ENCODE measurements at regions not wholly inside any gene's neighbourhood (a gene's known extent, or its start where the extent isn't known, plus 50 kb on each side); places are given as distances from the start of the nearest gene placed in this dataset.

GRCh38 chr3:65030847-65031463 lies 343.2 kb upstream of the ADAMTS9 start:
- no peak overlapping the region for H3K27ac ChIP-seq (ENCODE audit: low read length)

GRCh38 chr3:65030014-65030627 lies 342.3 kb upstream of the ADAMTS9 start:
- Histone ChIP-seq H3K27me3 (ENCODE audit: control insufficient read depth, insufficient read depth, low read length) (no peaks in the 10 kb centered on the region), H3K36me3 (ENCODE audit: control insufficient read depth, low read depth, low read length) (no peaks in the 10 kb centered on the region), H3K9me3 (ENCODE audit: control insufficient read depth, low read depth, low read length) (no peaks in the 10 kb centered on the region), H3K4me3 (ENCODE audit: low read length) (no peak overlapping the region), H3K4me1 (ENCODE audit: control insufficient read depth, low read depth, low read length) (peaks cover 9% of the 10 kb centered on the region), H3K27ac (ENCODE audit: low read length) (no peak overlapping the region), H3K9ac (ENCODE audit: low read length) (no peak overlapping the region)

More at GRCh38 chr3:65030847-65031463, 343.2 kb upstream of the ADAMTS9 start:
- H3K36me3 ChIP-seq (ENCODE audit: control insufficient read depth, low read depth, low read length): no peaks in the 10 kb centered on the region
- no peak overlapping the region for H3K9ac ChIP-seq (ENCODE audit: low read length)
- H3K27me3 ChIP-seq (ENCODE audit: control insufficient read depth, insufficient read depth, low read length): no peaks in the 10 kb centered on the region
- no peaks in the 10 kb centered on the region for H3K9me3 ChIP-seq (ENCODE audit: control insufficient read depth, low read depth, low read length)
- peaks cover 9% of the 10 kb centered on the region for H3K4me1 ChIP-seq (ENCODE audit: control insufficient read depth, low read depth, low read length)
- H3K4me3 ChIP-seq (ENCODE audit: low read length): no peak overlapping the region

- Histone ChIP-seq H3K4me1 (ENCODE audit: control insufficient read depth, low read depth, low read length) (peaks cover 9% of the 10 kb centered on the region), H3K4me3 (ENCODE audit: low read length) (no peak overlapping the region), H3K9me3 (ENCODE audit: control insufficient read depth, low read depth, low read length) (no peaks in the 10 kb centered on the region), H3K27me3 (ENCODE audit: control insufficient read depth, insufficient read depth, low read length) (no peaks in the 10 kb centered on the region), H3K36me3 (ENCODE audit: control insufficient read depth, low read depth, low read length) (no peaks in the 10 kb centered on the region), H3K9ac (ENCODE audit: low read length) (no peak overlapping the region), H3K27ac (ENCODE audit: low read length) (no peak overlapping the region)
Observed at GRCh38 chr3:65029130-65029529, 341.3 kb upstream of the ADAMTS9 start.

GRCh38 chr3:65028024-65028423 lies 340.2 kb upstream of the ADAMTS9 start:
- H3K27ac ChIP-seq (ENCODE audit: low read length): no peak overlapping the region

GRCh38 chr3:65027335-65027734 lies 339.5 kb upstream of the ADAMTS9 start:
- Histone ChIP-seq H3K9me3 (ENCODE audit: control insufficient read depth, low read depth, low read length) (no peaks in the 10 kb centered on the region), H3K36me3 (ENCODE audit: control insufficient read depth, low read depth, low read length) (no peaks in the 10 kb centered on the region), H3K4me1 (ENCODE audit: control insufficient read depth, low read depth, low read length) (peaks cover 9% of the 10 kb centered on the region), H3K27ac (ENCODE audit: low read length) (no peak overlapping the region), H3K4me3 (ENCODE audit: low read length) (no peak overlapping the region), H3K27me3 (ENCODE audit: control insufficient read depth, insufficient read depth, low read length) (no peaks in the 10 kb centered on the region), H3K9ac (ENCODE audit: low read length) (no peak overlapping the region)

More at GRCh38 chr3:65028024-65028423, 340.2 kb upstream of the ADAMTS9 start:
- no peak overlapping the region for H3K9ac ChIP-seq (ENCODE audit: low read length)
- H3K27me3 ChIP-seq (ENCODE audit: control insufficient read depth, insufficient read depth, low read length): no peaks in the 10 kb centered on the region
- H3K36me3 ChIP-seq (ENCODE audit: control insufficient read depth, low read depth, low read length): no peaks in the 10 kb centered on the region
- H3K4me1 ChIP-seq (ENCODE audit: control insufficient read depth, low read depth, low read length): peaks cover 9% of the 10 kb centered on the region
- H3K9me3 ChIP-seq (ENCODE audit: control insufficient read depth, low read depth, low read length): no peaks in the 10 kb centered on the region
- no peak overlapping the region for H3K4me3 ChIP-seq (ENCODE audit: low read length)

GRCh38 chr3:65026151-65026550 lies 338.4 kb upstream of the ADAMTS9 start:
- Histone ChIP-seq H3K27me3 (ENCODE audit: control insufficient read depth, insufficient read depth, low read length) (no peaks in the 10 kb centered on the region), H3K36me3 (ENCODE audit: control insufficient read depth, low read depth, low read length) (no peaks in the 10 kb centered on the region), H3K4me3 (ENCODE audit: low read length) (no peak overlapping the region), H3K9ac (ENCODE audit: low read length) (no peak overlapping the region), H3K9me3 (ENCODE audit: control insufficient read depth, low read depth, low read length) (no peaks in the 10 kb centered on the region), H3K4me1 (ENCODE audit: control insufficient read depth, low read depth, low read length) (peaks cover 5% of the 10 kb centered on the region), H3K27ac (ENCODE audit: low read length) (no peak overlapping the region)

- Histone ChIP-seq H3K27me3 (ENCODE audit: control insufficient read depth, insufficient read depth, low read length) (no peaks in the 10 kb centered on the region), H3K9ac (ENCODE audit: low read length) (no peak overlapping the region), H3K27ac (ENCODE audit: low read length) (no peak overlapping the region), H3K4me3 (ENCODE audit: low read length) (no peak overlapping the region), H3K4me1 (ENCODE audit: control insufficient read depth, low read depth, low read length) (peaks cover 5% of the 10 kb centered on the region), H3K36me3 (ENCODE audit: control insufficient read depth, low read depth, low read length) (no peaks in the 10 kb centered on the region), H3K9me3 (ENCODE audit: control insufficient read depth, low read depth, low read length) (no peaks in the 10 kb centered on the region)
Observed at GRCh38 chr3:65024148-65024547, 336.3 kb upstream of the ADAMTS9 start.

GRCh38 chr3:65020281-65021160 lies 332.7 kb upstream of the ADAMTS9 start:
- Histone ChIP-seq H3K36me3 (ENCODE audit: control insufficient read depth, low read depth, low read length) (no peaks in the 10 kb centered on the region), H3K27me3 (ENCODE audit: control insufficient read depth, insufficient read depth, low read length) (no peaks in the 10 kb centered on the region), H3K27ac (ENCODE audit: low read length) (no peak overlapping the region), H3K9ac (ENCODE audit: low read length) (no peak overlapping the region), H3K4me3 (ENCODE audit: low read length) (no peak overlapping the region), H3K9me3 (ENCODE audit: control insufficient read depth, low read depth, low read length) (no peaks in the 10 kb centered on the region), H3K4me1 (ENCODE audit: control insufficient read depth, low read depth, low read length) (no peaks in the 10 kb centered on the region)

GRCh38 chr3:65019443-65020055 lies 331.7 kb upstream of the ADAMTS9 start:
- no peaks in the 10 kb centered on the region for H3K9me3 ChIP-seq (ENCODE audit: control insufficient read depth, low read depth, low read length)
- no peaks in the 10 kb centered on the region for H3K4me1 ChIP-seq (ENCODE audit: control insufficient read depth, low read depth, low read length)
- H3K4me3 ChIP-seq (ENCODE audit: low read length): no peak overlapping the region
- H3K27me3 ChIP-seq (ENCODE audit: control insufficient read depth, insufficient read depth, low read length): no peaks in the 10 kb centered on the region
- no peak overlapping the region for H3K27ac ChIP-seq (ENCODE audit: low read length)
- H3K36me3 ChIP-seq (ENCODE audit: control insufficient read depth, low read depth, low read length): no peaks in the 10 kb centered on the region
- no peak overlapping the region for H3K9ac ChIP-seq (ENCODE audit: low read length)

- Histone ChIP-seq H3K27ac (ENCODE audit: low read length) (no peak overlapping the region), H3K9ac (ENCODE audit: low read length) (no peak overlapping the region), H3K9me3 (ENCODE audit: control insufficient read depth, low read depth, low read length) (no peaks in the 10 kb centered on the region), H3K4me1 (ENCODE audit: control insufficient read depth, low read depth, low read length) (no peaks in the 10 kb centered on the region), H3K36me3 (ENCODE audit: control insufficient read depth, low read depth, low read length) (no peaks in the 10 kb centered on the region), H3K4me3 (ENCODE audit: low read length) (no peak overlapping the region), H3K27me3 (ENCODE audit: control insufficient read depth, insufficient read depth, low read length) (no peaks in the 10 kb centered on the region)
Observed at GRCh38 chr3:65018801-65019200, 331.0 kb upstream of the ADAMTS9 start.

GRCh38 chr3:65017359-65017758 lies 329.6 kb upstream of the ADAMTS9 start:
- H3K27ac ChIP-seq (ENCODE audit: low read length): no peak overlapping the region
- H3K9ac ChIP-seq (ENCODE audit: low read length): no peak overlapping the region
- no peaks in the 10 kb centered on the region for H3K4me1 ChIP-seq (ENCODE audit: control insufficient read depth, low read depth, low read length)
- H3K27me3 ChIP-seq (ENCODE audit: control insufficient read depth, insufficient read depth, low read length): no peaks in the 10 kb centered on the region
- no peak overlapping the region for H3K4me3 ChIP-seq (ENCODE audit: low read length)
- H3K9me3 ChIP-seq (ENCODE audit: control insufficient read depth, low read depth, low read length): no peaks in the 10 kb centered on the region
- H3K36me3 ChIP-seq (ENCODE audit: control insufficient read depth, low read depth, low read length): no peaks in the 10 kb centered on the region

Data from iPS-18a (cell line).